VCaP (cell line): ENCODE measurements at regions not wholly inside any gene's neighbourhood (a gene's known extent, or its start where the extent isn't known, plus 50 kb on each side); places are given as distances from the start of the nearest gene placed in this dataset.

Source experiments
- H3K27ac ChIP-seq: fragments of 450-650 bp; 2 replicates; pipeline ENCODE4 v1.5.1; 2017
- CTCF ChIP-seq: fragments of 450-650 bp; conservative IDR thresholded peaks from 2 replicates; pipeline ENCODE4 v1.5.1; 2017; ENCODE audit warnings: mild to moderate bottlenecking, moderate library complexity

GRCh38 chr17:15177343-15177742 is 87.8 kb downstream of the PMP22 start:
- TF ChIP-seq CTCF, result no peak
- H3K27ac ChIP-seq, result no peak overlapping the region

- no peak for TF ChIP-seq CTCF
These were observed 89.8 kb downstream of the PMP22 start for GRCh38 chr17:15175356-15175755.

GRCh38 chr17:15171167-15172047 is 93.7 kb downstream of the PMP22 start:
- peak; percentile 86 for TF ChIP-seq CTCF
- no peak overlapping the region for H3K27ac ChIP-seq

More at GRCh38 chr17:15175356-15175755, 89.8 kb downstream of the PMP22 start:
- no peak overlapping the region for H3K27ac ChIP-seq

GRCh38 chr17:15169676-15170075 is 95.5 kb downstream of the PMP22 start:
- no peak for TF ChIP-seq CTCF
- no peak overlapping the region for H3K27ac ChIP-seq

GRCh38 chr17:15168379-15168778 is 96.7 kb downstream of the PMP22 start:
- TF ChIP-seq CTCF, result no peak
- no peak overlapping the region for H3K27ac ChIP-seq

- H3K27ac ChIP-seq, result no peak overlapping the region
- no peak for TF ChIP-seq CTCF
These were observed 103.7 kb downstream of the PMP22 start for GRCh38 chr17:15161395-15161794.

GRCh38 chr17:15157051-15157450 is 108.1 kb downstream of the PMP22 start:
- no peak overlapping the region for H3K27ac ChIP-seq
- no peak for TF ChIP-seq CTCF
